HepG2 (cell line): ENCODE measurements at regions not wholly inside any gene's neighbourhood (a gene's known extent, or its start where the extent isn't known, plus 50 kb on each side); places are given as distances from the start of the nearest gene placed in this dataset.

ENCODE experiments used
- AGO1 ChIP-seq: fragments of 200-400 bp; formaldehyde crosslinking; IDR thresholded peaks from 2 replicates; pipeline ENCODE4 v1.6.1; 2017; ENCODE audit warnings: mild to moderate bottlenecking, low read depth, low read length, moderate library complexity; ENCODE audit not compliant: poor library complexity, severe bottlenecking
- MYC ChIP-seq: sonication (generic); formaldehyde crosslinking; IDR thresholded peaks from 2 replicates; pipeline ENCODE4 v1.9.0; 2021; ENCODE audit warnings: missing genetic modification reagents, borderline replicate concordance
- PTBP1 ChIP-seq: fragments of 200-400 bp; formaldehyde crosslinking; IDR thresholded peaks from 2 replicates; pipeline ENCODE4 v1.6.1; 2018; ENCODE audit warnings: low read length, low read depth; ENCODE audit not compliant: poor library complexity, severe bottlenecking
- ZFX ChIP-seq: sonication (generic); formaldehyde crosslinking; IDR thresholded peaks from 2 replicates; pipeline ENCODE4 v1.4.0; 2020; ENCODE audit warnings: mild to moderate bottlenecking, low read depth, missing genetic modification reagents, moderate library complexity
- ZNF160 ChIP-seq: sonication (generic); formaldehyde crosslinking; IDR thresholded peaks from 2 replicates; pipeline ENCODE4 v1.8.0; 2022; ENCODE audit warnings: mild to moderate bottlenecking, inconsistent platforms, missing genetic modification reagents
- ZNF367 ChIP-seq: sonication (generic); formaldehyde crosslinking; IDR thresholded peaks from 2 replicates; pipeline ENCODE4 v1.4.0; 2020; ENCODE audit warnings: missing genetic modification reagents, borderline replicate concordance
- TF ChIP-seq, protein P1 (sequence below): fragments of 450-650 bp; IDR thresholded peaks from 2 replicates; pipeline ENCODE4 v1.6.1; 2017
- TF ChIP-seq, protein P2 (sequence below): sonication (generic); formaldehyde crosslinking; IDR thresholded peaks from 2 replicates; pipeline ENCODE4 v1.4.0; 2020; ENCODE audit warnings: missing genetic modification reagents
- TF ChIP-seq, protein P3 (sequence below): sonication (generic); formaldehyde crosslinking; IDR thresholded peaks from 2 replicates; pipeline ENCODE4 v1.4.0; 2020; ENCODE audit warnings: mild to moderate bottlenecking, missing genetic modification reagents
- TF ChIP-seq, protein P4 (sequence below): IDR thresholded peaks from 2 replicates; pipeline ENCODE4 v1.6.1; 2012; ENCODE audit warnings: inconsistent platforms

DNA sequence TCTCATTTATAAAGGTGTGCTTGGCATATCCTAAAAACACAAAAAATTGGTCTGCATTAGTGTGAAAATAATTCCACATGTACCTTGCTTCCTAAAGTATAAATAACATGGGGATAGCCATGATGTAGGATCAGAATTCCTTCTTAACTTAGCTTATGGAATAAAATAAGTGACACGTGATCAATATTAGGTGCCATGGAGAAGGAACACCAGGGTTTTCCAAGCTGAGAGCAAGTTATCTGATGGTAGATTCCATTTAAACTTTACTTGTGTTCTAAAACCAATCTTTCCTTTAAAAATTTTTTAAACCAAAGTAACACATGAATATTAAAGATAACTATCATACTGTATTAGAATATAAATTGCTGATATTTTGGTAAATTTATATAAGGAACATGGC lies 300.5 kb downstream of the ZPLD1 start (continued):
- TF ChIP-seq ZFX (CRISPR knock-in tag): no peak
- no peak for TF ChIP-seq AGO1
- no peak for TF ChIP-seq PTBP1
- TF ChIP-seq, protein P1, sequence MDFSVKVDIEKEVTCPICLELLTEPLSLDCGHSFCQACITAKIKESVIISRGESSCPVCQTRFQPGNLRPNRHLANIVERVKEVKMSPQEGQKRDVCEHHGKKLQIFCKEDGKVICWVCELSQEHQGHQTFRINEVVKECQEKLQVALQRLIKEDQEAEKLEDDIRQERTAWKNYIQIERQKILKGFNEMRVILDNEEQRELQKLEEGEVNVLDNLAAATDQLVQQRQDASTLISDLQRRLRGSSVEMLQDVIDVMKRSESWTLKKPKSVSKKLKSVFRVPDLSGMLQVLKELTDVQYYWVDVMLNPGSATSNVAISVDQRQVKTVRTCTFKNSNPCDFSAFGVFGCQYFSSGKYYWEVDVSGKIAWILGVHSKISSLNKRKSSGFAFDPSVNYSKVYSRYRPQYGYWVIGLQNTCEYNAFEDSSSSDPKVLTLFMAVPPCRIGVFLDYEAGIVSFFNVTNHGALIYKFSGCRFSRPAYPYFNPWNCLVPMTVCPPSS: no peak
- TF ChIP-seq, protein P2, sequence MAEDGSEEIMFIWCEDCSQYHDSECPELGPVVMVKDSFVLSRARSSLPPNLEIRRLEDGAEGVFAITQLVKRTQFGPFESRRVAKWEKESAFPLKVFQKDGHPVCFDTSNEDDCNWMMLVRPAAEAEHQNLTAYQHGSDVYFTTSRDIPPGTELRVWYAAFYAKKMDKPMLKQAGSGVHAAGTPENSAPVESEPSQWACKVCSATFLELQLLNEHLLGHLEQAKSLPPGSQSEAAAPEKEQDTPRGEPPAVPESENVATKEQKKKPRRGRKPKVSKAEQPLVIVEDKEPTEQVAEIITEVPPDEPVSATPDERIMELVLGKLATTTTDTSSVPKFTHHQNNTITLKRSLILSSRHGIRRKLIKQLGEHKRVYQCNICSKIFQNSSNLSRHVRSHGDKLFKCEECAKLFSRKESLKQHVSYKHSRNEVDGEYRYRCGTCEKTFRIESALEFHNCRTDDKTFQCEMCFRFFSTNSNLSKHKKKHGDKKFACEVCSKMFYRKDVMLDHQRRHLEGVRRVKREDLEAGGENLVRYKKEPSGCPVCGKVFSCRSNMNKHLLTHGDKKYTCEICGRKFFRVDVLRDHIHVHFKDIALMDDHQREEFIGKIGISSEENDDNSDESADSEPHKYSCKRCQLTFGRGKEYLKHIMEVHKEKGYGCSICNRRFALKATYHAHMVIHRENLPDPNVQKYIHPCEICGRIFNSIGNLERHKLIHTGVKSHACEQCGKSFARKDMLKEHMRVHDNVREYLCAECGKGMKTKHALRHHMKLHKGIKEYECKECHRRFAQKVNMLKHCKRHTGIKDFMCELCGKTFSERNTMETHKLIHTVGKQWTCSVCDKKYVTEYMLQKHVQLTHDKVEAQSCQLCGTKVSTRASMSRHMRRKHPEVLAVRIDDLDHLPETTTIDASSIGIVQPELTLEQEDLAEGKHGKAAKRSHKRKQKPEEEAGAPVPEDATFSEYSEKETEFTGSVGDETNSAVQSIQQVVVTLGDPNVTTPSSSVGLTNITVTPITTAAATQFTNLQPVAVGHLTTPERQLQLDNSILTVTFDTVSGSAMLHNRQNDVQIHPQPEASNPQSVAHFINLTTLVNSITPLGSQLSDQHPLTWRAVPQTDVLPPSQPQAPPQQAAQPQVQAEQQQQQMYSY (CRISPR knock-in tag): no peak
- no peak for TF ChIP-seq ZNF160 (CRISPR knock-in tag)
- TF ChIP-seq, protein P3, sequence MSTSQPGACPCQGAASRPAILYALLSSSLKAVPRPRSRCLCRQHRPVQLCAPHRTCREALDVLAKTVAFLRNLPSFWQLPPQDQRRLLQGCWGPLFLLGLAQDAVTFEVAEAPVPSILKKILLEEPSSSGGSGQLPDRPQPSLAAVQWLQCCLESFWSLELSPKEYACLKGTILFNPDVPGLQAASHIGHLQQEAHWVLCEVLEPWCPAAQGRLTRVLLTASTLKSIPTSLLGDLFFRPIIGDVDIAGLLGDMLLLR: no peak
- no peak for TF ChIP-seq MYC
- TF ChIP-seq, protein P4, sequence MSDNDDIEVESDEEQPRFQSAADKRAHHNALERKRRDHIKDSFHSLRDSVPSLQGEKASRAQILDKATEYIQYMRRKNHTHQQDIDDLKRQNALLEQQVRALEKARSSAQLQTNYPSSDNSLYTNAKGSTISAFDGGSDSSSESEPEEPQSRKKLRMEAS: no peak
- no peak for TF ChIP-seq ZNF367
